Stomach smooth muscle (tissue), 2 donors: ENCODE measurements at regions not wholly inside any gene's neighbourhood (a gene's known extent, or its start where the extent isn't known, plus 50 kb on each side); places are given as distances from the start of the nearest gene placed in this dataset.
A peak's percentile ranks its signal among the peaks of the same experiment; 100 is the strongest.

Experiments used
- H3K27ac ChIP-seq: one replicate; pipeline ENCODE4 v1.7.0; 2013; ENCODE audit warnings: mild to moderate bottlenecking, low read length, inconsistent platforms
- H3K27me3 ChIP-seq, 2 donors: one replicate each; pipeline ENCODE4 v1.7.0; 2013; ENCODE audit warnings: low read length in 2 of 2; ENCODE audit not compliant: insufficient read depth in 2 of 2, control insufficient read depth in 1 of 2
- H3K36me3 ChIP-seq, 2 donors: one replicate each; pipeline ENCODE4 v1.7.0; 2013; ENCODE audit warnings: low read length in 2 of 2; ENCODE audit not compliant: control insufficient read depth in 2 of 2, insufficient read depth in 2 of 2
- H3K4me1 ChIP-seq: one replicate; pipeline ENCODE4 v1.7.0; 2013; ENCODE audit warnings: low read length; ENCODE audit not compliant: control insufficient read depth, insufficient read depth
- H3K4me3 ChIP-seq, 2 donors: one replicate each; pipeline ENCODE4 v1.7.0; 2013; ENCODE audit warnings: low read length in 2 of 2
- H3K9ac ChIP-seq, 2 donors: one replicate each; pipeline ENCODE4 v1.7.0; 2013; ENCODE audit warnings: low read length in 2 of 2, mild to moderate bottlenecking in 1 of 2
- H3K9me3 ChIP-seq, 2 donors: one replicate each; pipeline ENCODE4 v1.7.0; 2013; ENCODE audit warnings: low read length in 2 of 2; ENCODE audit not compliant: control insufficient read depth in 2 of 2
- donor health status: healthy.
- donor health status: Pancreatic carcinoma.

DNA sequence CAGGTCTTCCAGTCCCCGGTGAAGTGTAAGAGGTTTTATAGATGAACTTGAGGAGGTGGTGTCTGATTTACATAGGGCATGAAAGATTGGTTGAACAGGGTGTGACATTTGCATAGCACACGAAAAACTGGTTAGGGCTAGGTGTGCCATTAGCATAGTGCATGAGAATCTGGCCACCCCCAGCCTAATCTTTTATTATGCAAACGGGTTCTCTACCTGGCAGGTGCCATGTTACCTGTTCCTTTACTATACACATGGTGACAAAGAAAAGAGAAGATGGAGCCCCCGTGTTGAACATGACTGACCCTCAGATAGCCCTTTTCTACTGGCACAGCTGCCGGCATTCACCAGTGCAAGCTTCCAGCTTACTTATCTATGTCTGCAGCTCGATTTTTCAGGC is 71.0 kb downstream of the UCHL1 start:
- Histone ChIP-seq H3K4me1 (no peaks in the 10 kb centered on the region), H3K36me3 (no peaks in the 10 kb centered on the region), H3K4me3 (no peak overlapping the region), H3K9me3 (no peaks in the 10 kb centered on the region), H3K27ac (no peak overlapping the region), H3K9ac (no peak overlapping the region), H3K27me3 (no peaks in the 10 kb centered on the region)

DNA sequence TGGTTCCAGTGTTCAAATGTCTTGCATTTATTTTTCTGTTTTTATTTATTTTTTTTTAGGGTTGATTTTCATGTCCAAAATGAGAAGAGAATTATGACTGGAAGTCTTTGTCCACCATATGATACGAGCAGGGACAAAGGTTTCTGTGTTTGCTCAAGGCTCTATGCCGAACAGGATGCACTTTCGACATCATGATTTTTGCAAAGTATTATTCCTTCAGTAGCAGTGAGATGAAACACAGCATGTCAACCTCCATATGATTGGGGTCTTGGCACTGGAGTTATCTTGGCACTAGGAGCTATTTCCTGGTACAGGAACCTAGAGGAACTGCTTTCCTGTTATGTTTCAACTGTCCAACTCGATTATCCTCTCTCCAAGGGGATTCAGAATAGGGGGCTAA is 72.6 kb downstream of the UCHL1 start:
- H3K9ac ChIP-seq, result no peak overlapping the region
- no peak overlapping the region for H3K4me3 ChIP-seq
- H3K27me3 ChIP-seq, result no peaks in the 10 kb centered on the region
- H3K27ac ChIP-seq, result no peak overlapping the region
- no peaks in the 10 kb centered on the region for H3K4me1 ChIP-seq
- no peaks in the 10 kb centered on the region for H3K9me3 ChIP-seq
- H3K36me3 ChIP-seq, result no peaks in the 10 kb centered on the region

DNA sequence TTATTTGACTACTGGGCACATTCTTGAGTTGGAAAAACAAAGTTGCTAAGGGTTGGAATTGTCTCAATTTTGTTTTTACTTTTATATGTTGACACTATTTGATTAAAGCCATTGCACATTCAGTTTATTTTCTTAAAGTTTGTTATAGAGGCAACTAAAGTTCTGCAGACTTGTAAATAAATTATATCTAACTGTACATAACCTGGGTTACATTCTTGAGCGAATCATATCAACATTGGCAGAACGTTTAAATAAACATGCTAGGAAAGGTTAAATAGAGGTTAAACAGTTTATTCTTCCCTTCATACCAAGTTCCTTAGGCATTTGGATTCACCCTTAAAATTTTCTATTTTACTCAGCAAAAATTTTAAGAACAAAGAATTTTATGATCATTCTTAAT is 74.5 kb downstream of the UCHL1 start:
- Histone ChIP-seq H3K4me3 (no peak overlapping the region), H3K9me3 (no peaks in the 10 kb centered on the region), H3K27me3 (no peaks in the 10 kb centered on the region), H3K27ac (no peak overlapping the region), H3K9ac (no peak overlapping the region), H3K36me3 (no peaks in the 10 kb centered on the region), H3K4me1 (no peaks in the 10 kb centered on the region)

DNA sequence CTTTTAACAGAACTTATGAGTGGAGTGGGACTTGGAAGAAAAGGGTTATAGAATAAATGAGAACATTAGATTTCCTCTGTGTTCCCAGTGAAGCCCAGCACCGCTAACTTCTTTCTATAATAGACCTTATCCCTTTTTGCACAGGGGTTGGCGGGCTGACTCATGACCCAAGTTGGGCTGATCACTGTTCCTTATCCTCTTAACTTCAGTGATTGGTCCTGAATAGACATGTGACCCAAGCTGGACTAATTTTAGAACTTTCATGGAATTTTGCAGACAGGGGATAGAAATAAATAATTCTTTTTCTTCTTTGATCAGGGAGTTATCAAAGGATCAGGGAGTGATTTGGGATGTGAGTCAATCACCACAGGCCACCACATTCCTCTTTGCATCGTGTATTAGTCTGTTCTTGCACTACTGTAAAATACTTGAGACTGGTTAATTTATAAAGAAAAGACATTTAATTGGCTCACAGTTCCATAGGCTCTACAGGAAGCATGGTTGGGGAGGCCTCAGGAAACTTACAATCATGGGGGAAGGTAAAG is 75.9 kb downstream of the UCHL1 start:
- Histone ChIP-seq H3K27ac (no peak overlapping the region), H3K4me3 (no peak overlapping the region), H3K9me3 (no peaks in the 10 kb centered on the region), H3K27me3 (no peaks in the 10 kb centered on the region), H3K4me1 (no peaks in the 10 kb centered on the region), H3K36me3 (no peaks in the 10 kb centered on the region), H3K9ac (no peak overlapping the region)

DNA sequence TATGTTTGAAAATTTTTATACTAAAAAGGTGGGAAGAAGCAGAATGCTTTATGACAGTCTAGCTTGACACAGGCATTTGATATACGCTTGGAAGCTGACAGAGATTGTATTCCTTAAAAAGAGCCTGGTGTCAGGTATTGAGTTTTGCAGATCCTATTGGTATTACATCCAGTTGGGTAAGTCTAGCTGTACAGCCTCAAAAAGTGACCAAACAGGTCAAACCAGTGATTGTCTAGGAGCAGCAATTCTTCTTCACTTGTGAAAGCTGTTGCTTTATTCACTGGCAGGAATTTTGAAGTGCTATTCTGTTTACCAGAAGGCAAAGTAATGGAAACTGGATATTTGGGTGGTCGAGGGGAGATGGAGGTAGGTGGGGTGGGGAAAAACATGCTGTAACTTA is 77.5 kb downstream of the UCHL1 start:
- H3K36me3 ChIP-seq, result no peaks in the 10 kb centered on the region
- H3K4me3 ChIP-seq, result no peak overlapping the region
- no peak overlapping the region for H3K9ac ChIP-seq
- no peaks in the 10 kb centered on the region for H3K27me3 ChIP-seq
- H3K9me3 ChIP-seq, result no peaks in the 10 kb centered on the region
- no peak overlapping the region for H3K27ac ChIP-seq
- H3K4me1 ChIP-seq, result no peaks in the 10 kb centered on the region

DNA sequence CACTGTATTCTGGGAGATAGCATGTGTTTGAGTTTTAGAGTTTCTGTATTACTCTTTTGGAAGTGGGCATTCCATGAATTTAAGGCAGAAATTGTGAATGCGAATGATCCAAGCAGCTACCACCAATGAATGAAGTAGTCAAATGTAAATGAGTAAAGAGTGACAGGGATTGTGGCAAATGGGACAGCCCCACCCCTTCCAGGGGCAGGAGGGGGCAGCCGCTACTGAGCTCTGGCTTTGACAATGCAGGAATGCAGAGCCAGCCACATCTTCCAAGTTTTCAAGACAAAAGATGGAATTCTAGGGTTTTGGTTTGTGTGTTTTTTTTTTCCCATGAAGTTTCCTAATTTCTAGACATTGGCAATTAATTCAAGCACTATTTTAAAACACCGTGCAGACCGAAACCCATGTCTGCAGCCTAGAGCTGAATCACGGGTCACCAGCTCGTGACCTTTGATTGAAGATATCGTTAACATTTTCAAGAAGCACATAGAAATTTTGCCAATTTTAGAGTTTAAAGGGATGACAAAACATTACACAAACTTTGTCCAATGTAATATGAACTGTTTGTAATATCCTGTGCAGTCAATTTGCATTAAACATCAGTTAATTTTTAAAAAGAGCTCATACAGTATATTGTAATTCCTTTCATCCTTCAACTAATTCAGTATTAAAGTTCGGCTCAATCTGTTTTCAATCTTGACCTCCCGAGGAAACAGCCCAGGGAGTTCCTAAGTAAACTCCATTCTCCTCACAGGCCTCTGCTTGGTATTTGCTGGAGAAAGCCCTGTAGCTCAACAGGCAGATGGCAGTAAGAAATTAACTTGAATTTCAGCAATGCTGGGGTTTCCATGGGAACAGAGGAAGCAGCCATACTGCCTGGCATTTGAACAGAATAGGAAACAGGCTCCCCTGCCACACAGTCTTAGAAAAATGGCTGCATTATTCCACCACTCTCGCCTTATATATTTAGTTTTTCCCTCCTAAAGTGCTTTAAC is 83.4 kb downstream of the UCHL1 start:
- no peaks in the 10 kb centered on the region for H3K27me3 ChIP-seq
- H3K36me3 ChIP-seq, result no peaks in the 10 kb centered on the region
- H3K27ac ChIP-seq, result no peak overlapping the region
- H3K4me1 ChIP-seq, result no peaks in the 10 kb centered on the region
- peaks cover 0 to 2% of the 10 kb centered on the region in 2 donors for H3K9me3 ChIP-seq
- H3K9ac ChIP-seq, result no peak overlapping the region
- no peak overlapping the region for H3K4me3 ChIP-seq

DNA sequence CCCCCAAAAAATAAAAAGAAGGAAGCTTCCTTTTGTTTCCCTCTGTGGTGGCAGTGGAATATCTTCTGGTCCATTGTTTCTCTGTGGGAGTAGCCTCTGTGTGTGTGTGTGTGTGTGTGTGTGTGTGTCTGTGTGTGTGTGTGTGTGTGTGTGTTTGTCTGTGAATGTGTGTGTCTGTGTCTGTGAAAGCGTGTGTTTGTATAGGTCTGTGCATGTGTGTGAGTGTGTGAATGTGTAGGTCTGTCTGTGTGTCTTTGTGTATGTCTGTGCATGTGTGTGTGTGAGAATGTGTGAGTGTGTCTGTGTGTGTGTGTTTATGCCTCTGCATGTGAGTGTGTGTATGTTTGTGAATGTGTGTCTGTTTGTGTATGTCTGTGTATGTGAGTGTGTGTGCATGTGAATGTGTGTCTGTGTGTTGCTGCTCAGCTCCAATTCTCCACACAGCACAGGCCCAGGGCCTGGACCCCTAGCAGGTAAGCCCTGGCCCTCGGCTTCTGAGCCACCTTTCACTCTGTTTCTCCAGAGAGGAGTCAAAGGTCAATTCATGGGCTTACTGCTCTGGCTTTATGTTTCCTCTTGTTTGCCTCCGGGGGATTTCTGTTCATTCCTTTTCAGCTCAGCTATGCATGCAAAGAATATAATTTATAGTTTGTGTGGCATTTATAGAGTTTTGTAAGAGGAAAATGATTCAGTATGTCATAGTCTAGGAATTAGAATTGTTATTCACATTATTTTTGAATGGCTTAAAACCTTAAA is 89.8 kb downstream of the UCHL1 start:
- Histone ChIP-seq H3K27me3 (no peaks in the 10 kb centered on the region), H3K36me3 (no peaks in the 10 kb centered on the region), H3K4me3 (no peak overlapping the region), H3K9me3 (peaks cover 0 to 2% of the 10 kb centered on the region in 2 donors), H3K9ac (no peak overlapping the region), H3K27ac (no peak overlapping the region), H3K4me1 (no peaks in the 10 kb centered on the region)

DNA sequence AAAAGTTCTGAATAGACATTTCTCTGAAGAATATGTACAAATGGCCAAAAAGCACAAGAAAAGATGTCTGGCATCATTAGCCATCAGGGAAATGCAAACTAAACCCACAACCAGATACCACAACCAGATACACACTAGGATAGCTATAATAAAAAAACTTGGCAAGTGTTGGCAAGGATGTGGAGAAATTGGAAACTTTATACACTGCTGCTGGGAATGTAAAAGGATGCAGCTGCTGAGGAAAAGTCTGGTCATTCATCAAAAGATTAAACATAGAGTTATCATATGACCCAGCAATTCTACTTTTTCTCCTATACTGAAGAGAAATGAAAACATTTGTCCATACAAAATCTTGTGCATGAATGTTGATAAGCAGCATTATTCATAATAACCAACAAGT is 92.3 kb downstream of the UCHL1 start:
- no peaks in the 10 kb centered on the region for H3K4me1 ChIP-seq
- H3K27me3 ChIP-seq, result no peaks in the 10 kb centered on the region
- no peak overlapping the region for H3K4me3 ChIP-seq
- H3K9ac ChIP-seq, result no peak overlapping the region
- no peak overlapping the region for H3K27ac ChIP-seq
- H3K36me3 ChIP-seq, result no peaks in the 10 kb centered on the region
- no peaks in the 10 kb centered on the region for H3K9me3 ChIP-seq

DNA sequence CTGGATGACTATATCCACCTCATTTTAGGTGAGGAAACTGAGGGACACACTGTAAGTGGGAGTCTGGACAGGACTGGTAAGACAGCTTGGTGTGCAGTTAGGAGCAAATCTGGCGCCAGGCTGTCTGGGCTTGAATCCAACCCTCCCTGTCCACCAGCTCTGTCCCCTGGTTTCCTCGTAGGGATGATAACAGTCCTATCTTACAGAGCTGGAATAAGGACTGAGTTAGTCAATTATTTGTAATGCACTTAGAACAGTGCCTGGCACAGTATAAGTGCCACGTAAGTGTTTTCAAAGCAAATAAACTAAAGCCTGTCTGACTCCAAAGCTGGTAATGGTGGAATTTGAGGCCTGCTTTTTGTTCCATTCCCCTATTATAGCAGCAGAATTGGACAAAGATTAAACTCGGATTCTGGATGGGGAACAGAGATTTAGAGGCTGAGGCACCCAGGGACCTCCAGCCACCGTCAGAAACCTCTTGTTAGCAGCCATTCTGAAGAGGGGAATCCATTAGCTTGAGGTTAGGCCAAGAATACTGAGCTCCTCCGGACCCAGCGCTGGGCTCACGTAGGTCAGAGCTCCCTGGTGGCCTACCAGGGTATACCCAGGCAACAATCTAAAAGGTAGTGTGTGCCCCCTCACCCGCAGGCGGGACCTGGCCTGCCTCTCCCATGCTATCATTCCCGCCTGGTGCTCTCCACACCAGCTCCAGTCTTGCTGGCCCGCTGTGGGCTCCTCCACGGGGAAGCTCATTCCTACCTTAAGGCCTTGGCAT is 102.1 kb downstream of the UCHL1 start:
- no peaks in the 10 kb centered on the region for H3K36me3 ChIP-seq
- H3K4me3 ChIP-seq, result no peak overlapping the region
- peaks cover 0 to 4% of the 10 kb centered on the region in 2 donors for H3K27me3 ChIP-seq
- H3K9me3 ChIP-seq, result no peaks in the 10 kb centered on the region
- peak overlapping the region; percentile 24 for H3K27ac ChIP-seq
- no peak overlapping the region for H3K9ac ChIP-seq
- peaks cover 20% of the 10 kb centered on the region for H3K4me1 ChIP-seq

DNA sequence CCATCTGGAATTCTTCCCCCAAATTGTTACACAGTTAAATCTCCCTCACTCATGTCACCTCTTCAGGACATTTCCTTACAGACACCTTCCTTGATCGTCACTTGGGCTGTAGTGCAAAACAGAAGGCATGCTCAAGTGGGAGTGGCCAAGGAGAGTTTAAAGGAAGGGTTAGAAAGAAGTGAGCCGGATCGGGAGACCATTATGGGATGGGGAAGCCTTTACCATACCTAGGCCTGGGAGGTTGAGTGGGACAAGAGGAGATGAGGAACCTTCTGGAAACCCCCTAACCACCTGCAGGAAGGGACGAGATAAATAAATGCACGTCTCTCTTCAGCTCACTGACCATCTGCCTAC is 102.7 kb downstream of the UCHL1 start:
- H3K4me1 ChIP-seq, result peaks cover 20% of the 10 kb centered on the region
- no peak overlapping the region for H3K9ac ChIP-seq
- H3K4me3 ChIP-seq, result no peak overlapping the region
- no peaks in the 10 kb centered on the region for H3K9me3 ChIP-seq
- no peaks in the 10 kb centered on the region for H3K36me3 ChIP-seq
- peak overlapping the region; percentile 24 for H3K27ac ChIP-seq
- peaks cover 0 to 4% of the 10 kb centered on the region in 2 donors for H3K27me3 ChIP-seq
